CMK (cell line): ENCODE measurements at regions not wholly inside any gene's neighbourhood (a gene's known extent, or its start where the extent isn't known, plus 50 kb on each side); places are given as distances from the start of the nearest gene placed in this dataset.

Experiments used
- DNase-seq: peaks from one replicate; pipeline ENCODE4 v3.0.0-alpha.2; 2010; ENCODE audit warnings: low read depth

- no peak for DNase-seq
Measured at GRCh38 chr22:48137640-48138039, 1375.2 kb downstream of the TBC1D22A start.

DNA sequence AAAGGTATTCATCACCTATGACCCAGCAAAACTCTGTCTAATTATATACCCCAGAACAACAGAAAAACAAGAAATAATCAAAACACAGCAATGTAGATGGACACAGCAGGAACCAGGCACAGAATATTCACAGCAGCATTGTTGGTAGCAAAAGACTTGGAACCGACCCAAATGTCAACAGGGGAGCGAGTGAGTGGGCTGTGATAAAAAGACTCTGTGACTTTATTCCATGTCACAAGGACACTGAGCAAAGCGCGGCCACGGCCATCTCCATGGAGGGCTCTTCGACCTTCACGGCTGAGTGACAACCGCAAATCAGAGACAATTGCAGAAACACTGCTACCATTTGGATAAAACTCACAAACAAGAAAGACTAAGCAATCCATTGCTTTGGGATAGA lies 1373.1 kb downstream of the TBC1D22A start:
- DNase-seq = no peak

GRCh38 chr22:48125416-48125815 lies 1363.0 kb downstream of the TBC1D22A start:
- DNase-seq = no peak

DNA sequence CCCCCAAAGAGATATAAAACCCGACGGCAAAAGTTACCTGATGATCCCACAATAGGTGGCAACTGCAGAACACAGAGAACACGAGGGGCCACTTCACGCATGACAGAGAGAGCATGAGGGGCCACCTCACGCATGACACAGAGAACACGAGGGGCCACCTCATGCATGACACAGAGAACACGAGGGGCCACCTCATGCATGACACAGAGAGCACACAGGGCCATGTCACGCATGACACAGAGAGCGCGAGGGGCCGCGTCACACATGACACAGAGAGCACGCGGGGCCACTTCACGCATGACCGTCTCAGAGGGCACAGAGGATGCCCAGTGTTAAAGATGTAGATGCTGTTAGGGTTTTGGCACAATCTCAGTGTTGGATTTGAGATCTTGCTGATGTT lies 1359.5 kb downstream of the TBC1D22A start:
- no peak for DNase-seq

DNA sequence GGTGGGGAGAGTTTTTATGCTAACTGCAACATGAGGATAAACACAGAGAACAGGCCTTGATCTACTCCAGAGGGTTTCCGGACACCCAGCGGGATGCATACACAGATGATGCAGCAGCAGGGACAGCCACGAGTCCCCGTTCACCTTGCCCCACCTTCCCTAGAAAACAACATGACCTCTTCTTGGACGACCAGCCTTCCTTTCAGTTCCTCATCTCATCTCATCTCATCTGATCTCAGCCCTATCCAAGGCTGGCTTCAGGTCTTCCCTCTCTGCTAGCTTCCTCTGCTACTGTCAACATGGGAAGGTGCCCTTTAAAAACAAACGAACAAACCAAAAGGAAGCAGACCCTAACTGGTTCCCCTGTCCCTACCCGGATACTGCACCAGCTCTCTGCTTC lies 1356.2 kb downstream of the TBC1D22A start:
- DNase-seq = no peak

DNA sequence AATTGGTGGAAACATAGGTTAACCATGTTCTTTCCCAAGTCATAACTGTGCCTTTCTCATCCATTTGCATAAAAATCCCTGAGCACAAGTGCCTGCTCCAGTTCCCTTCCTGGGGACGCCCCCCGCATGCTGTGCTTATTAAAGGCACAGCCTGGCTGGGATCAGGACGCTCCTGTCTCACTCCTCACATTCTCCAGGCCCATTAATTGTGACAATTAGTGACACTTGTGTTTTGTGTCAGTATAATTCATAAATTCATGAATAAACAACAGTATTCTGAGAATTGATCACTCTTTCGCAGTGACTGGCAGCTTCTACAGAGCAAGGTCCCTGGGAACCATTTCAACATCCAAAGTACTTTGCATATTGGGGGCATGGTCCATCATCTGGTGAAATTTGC lies 1354.4 kb downstream of the TBC1D22A start:
- no peak for DNase-seq

DNA sequence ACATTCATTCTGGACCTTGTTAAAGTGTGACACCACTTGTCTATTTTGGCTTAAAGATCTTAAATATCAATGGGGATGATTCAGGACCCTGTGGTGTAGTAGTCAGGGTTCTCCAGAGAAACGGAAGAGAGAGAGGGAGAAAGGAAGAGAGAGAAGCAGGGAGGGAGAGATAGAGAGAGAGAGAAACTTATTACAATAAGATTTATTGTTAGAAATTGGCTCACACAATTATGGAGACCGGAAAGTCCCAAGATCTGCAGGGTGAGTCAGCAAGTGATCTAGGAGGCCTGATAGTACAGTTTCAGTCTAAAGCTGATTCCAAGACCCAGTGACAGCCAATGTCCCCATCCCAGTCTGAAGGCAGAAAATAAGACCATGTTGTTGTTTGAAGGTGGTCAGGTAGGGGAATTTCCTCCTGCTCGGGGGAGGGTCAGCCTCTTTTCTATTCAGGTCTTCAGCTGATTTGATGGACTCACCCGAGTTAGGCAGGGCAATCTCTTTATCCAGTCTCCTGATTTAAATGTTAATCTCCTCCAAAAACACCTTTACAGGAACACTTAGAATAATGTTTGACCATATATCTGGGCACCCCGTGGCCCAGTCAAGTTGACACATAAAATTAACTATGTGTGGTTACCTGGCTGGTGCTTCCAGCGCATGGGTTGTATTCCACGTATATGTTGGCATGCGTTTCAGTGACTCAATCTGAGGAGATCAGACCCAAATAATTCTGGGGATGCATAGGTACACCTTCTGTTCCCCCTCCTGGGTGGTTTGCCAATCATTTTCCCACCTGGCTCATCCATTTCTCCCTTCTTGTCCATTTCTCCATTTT lies 1350.5 kb downstream of the TBC1D22A start:
- no peak for DNase-seq

GRCh38 chr22:48106715-48107259 lies 1344.3 kb downstream of the TBC1D22A start:
- DNase-seq = no peak

GRCh38 chr22:48106215-48106614 lies 1343.8 kb downstream of the TBC1D22A start:
- DNase-seq = no peak

- no peak for DNase-seq
Measured at GRCh38 chr22:48105259-48105658, 1342.8 kb downstream of the TBC1D22A start.

- DNase-seq = no peak
Measured at GRCh38 chr22:48104766-48105165, 1342.3 kb downstream of the TBC1D22A start.

DNA sequence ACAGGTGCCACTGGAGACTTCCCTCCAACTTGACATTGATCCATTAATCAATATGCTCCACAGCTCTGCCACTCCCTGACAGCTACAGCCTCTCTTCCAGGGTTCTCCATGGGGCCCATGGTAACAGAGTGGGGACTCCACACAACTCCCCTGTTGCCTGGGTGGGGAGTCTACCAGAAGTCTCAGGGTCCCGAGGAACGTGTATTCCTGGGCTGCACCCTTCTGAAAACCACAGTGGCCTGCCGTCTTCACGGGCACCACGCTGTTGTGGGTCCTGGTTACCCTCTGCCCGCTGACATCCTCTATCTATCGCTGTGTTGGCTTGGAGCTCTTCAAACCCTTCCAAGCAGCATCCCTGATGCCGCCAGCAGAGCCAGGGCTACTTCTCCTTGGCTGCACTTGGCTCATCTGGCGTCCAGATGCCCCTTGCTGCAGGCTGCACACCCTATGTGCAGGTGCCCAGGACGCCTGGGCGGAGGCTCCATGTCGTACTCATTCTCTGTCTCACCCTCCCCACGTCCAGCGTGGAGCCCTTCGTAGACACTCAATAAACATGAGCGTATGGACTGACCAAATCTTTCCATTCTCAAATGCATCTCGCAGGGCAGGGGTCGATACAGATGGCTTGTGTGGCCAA lies 1341.8 kb downstream of the TBC1D22A start:
- DNase-seq = no peak

DNA sequence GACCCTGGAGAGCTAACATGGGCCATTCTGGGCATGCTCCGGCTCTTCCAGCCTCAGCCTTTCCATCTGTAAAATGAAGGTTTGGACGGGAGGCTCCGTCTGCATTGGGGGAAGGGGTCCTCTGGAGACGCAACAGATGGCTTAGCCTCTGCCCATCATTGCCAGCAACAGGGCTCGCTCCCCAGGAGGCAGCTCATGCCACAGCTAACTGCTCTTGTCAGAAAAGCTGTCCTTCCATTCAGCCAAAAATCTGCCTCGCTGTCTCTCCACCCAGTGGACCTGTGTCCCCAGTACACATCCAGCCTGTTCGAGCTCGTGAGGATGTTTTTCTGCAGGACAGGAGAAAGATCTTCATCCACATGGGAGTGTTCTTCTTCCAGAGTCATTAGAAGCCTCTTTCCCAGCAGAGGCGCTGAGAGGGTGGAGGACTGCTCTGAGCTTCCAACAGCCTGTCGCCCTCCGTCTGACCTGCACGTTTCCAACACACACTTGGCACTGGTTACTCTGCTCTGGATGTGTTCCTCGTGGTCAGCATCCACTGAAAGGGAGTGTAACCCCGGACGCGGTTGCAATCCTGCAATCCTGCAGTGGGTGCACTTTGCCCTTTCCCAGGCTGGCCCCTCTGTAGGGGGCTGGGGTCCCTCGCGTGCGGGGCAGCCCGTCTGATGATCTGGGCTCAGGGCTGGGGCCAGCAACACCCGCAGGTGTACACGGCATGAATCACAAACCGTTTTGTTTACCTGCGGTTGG lies 1340.9 kb downstream of the TBC1D22A start:
- no peak for DNase-seq

GRCh38 chr22:48102581-48102980 lies 1340.1 kb downstream of the TBC1D22A start:
- no peak for DNase-seq

DNA sequence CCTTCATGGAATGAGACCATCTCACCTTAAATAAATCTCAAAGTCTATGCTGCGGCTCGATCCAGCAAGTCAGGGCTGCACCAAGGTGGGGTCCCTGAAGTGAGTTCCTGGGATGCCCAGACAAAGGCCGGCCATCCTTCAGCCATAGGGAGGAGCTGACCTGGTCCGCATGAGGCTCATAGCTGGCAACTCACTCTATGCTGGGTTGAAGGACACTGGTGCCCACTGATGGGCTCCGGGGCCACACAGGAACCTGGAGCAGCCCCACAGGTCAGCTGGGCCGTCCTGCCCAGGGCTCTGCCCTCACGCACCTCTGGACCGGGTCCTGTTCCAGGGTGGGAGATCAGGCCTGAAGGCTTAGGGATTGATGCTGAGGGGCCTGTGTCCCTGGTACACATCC lies 1339.3 kb downstream of the TBC1D22A start:
- no peak for DNase-seq

DNA sequence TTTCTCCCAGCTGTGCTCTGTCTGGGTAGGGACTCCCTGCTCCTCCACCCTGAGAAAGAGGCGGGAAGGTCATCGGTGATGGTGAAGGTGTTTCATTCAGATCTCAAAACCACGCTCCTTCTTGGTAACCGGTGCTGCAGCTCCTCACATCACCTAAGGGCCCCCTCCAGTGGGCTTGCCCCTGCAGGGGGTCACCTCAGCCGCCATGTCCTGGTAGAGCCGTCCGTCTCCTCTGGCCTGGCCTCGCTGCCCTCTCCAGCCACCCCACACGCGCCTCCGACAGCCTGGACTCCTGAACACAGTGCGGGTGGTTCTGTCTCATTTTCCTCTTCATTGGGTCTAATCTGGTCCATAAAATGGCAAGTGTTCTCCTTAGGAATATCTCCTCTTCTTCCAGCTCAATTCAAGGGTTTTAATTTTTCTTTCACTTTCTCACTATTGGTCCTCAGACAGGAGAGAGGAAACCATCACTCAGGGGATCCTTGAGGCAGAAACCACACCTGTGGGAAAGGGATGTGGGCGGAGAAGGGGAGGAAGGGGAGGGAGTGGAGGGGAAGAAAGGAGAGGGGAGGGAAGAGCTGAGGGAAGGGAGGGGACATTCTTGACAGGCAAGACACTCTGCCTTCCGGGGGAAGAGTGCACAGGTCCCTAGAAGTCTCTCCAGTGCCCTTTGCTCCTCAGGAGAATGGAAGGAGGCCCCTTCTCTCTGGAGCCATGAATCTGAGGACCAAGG lies 1338.4 kb downstream of the TBC1D22A start:
- DNase-seq = no peak

GRCh38 chr22:48099671-48100070 lies 1337.2 kb downstream of the TBC1D22A start:
- DNase-seq = no peak

DNA sequence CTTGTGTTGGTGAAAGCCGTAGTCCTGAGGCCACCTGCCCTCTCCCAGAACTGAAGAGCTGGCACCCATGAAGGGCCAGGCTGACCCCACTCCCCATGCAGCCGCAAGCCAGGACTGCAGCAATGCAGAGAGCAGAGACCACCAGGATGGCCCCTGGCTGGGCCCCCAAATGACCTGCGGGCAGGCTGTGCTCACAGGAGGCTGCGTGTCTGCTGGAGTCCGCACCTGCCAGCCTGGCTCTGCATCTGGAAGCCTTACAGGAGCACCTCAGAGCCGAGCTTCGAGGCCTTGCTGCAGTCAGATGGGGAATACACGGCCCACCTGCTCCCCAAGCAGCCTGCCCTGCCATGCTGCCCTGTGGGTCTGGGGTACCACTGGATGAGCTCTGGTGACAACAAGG lies 1336.8 kb downstream of the TBC1D22A start:
- DNase-seq = no peak

GRCh38 chr22:48098921-48099245 lies 1336.4 kb downstream of the TBC1D22A start:
- no peak for DNase-seq

DNA sequence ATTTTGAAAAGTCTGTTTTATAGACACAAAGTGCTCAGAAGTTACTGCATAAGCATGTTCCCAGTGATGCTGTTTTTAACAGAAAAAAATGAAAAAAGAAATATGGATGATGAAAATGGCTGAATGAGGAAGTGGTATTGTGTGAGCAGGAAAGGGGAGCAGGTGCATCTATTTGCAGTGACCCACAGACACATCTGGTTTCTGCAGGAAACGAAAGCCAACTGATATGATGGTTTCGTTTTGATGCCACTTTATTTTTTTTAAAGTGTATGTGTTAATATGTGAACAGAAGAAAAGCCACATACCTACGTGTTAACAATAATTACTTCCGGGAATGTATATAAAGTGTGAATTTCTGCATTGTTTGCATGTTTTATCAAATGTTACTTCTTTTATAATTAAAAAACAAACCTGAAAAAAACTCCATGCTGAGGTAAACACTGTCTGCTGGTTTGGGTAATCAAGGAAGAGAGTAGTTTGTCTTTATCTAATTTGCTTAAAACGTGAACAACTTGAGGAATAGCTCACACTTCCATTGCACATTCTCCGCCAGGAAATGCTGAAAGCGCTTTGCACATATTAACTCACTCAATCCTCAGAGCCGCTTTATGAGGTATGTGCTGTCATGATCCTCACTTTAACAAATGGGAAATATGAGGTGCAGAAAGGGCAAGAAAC lies 1335.9 kb downstream of the TBC1D22A start:
- DNase-seq = no peak

DNA sequence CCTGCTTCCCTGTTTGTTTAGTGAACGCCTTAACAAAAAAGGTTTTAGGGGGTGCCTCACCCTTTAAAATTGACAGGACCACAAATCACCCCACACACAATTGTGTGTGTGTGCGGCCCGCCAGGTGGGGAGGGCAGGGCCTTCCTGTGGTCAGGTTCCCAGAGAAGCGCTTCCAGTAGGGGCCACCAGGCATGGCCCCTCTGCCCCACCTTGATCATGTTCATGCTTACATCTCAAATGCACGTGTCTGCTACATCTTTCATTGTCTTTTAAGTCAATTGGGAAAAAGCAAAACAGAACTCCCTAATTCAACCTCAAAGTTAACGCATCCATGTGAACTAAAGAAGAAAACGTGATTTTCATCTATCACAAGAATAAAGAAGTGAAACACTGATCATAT lies 1335.3 kb downstream of the TBC1D22A start:
- DNase-seq = no peak
